GM19463 (cell line): ENCODE measurements at regions not wholly inside any gene's neighbourhood (a gene's known extent, or its start where the extent isn't known, plus 50 kb on each side); places are given as distances from the start of the nearest gene placed in this dataset.

ENCODE experiments used
- ATAC-seq: cut with Tn5 transposase; IDR thresholded peaks from one replicate; pipeline ENCODE4 v1.9.1; 2021; ENCODE audit warnings: mild to moderate bottlenecking, moderate library complexity; ENCODE audit not compliant: unreplicated experiment

DNA sequence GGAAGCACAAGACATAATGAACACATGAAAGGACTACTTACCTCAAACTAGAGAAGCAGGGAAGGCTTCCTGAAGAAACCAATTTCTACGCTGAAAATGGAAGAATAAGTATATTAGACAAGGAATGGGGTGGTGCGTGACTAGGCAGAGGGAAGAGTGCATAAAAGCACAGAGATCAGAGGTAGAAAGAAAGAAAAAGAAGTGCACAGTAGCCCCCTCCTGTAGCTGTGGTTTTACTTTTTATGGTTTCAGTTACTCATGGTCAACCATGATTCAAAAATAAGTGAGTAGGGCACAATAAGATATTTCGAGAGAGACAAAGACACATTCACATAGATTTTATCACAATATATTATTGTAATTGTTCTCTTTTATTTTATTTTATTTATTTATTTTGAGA, 934.5 kb upstream of the INTU start:
- no peak for ATAC-seq

DNA sequence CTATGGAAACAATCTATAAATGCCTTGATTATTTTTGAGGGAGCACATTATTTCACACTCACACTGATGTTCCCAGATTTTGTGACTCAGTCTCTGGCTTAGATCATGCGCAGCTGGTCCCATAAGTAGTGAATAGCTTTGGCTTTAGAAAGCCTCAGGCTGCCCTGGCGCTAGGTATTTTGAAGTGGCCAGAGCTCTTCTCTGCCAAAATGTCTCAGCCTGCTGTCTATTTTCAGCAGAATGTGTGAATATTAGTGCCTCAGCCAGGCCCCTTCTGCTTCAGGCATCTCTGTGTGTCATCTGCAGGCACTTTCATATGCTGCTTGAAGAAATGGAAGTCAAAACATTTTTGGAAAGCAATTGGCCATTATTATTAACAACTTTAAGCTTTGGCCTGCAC, 931.0 kb upstream of the INTU start:
- ATAC-seq, result no peak

DNA sequence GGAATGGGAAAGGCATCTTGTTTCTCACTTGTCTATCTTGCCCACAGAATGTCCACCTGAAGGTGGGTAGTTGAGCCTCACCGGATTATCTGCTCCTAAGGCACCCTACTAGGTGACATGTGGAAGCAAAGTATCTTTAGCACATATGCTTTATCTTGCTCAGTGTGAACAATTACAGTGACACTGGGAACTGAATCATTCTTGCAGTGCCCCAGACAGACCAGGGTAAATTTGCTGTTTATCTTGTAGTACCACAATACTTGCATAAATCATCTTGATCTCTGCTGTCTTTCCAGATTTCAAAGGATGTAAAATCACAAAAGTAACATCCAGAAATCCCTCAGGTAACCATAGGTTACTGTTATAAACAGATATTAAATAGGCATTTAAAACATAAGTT, 930.0 kb upstream of the INTU start:
- no peak for ATAC-seq

DNA sequence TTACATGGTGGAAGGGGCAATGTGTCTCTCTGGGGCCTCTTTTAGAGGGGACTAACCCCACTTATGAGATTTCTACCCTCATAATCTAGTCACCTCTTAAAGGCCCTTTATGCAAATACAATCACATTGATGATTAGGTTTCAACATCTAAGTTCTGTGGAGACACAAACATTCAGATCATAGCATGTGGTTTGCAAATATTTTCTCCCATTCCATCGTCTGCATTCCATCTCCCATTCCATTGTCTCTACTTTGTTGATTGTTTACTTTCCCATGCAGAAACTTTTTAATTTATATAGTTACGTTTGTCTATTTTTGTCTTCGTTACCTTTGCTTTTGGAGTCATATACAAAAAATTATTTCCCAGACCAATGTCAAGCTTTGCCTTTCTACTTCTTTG, 927.5 kb upstream of the INTU start:
- ATAC-seq, result no peak

DNA sequence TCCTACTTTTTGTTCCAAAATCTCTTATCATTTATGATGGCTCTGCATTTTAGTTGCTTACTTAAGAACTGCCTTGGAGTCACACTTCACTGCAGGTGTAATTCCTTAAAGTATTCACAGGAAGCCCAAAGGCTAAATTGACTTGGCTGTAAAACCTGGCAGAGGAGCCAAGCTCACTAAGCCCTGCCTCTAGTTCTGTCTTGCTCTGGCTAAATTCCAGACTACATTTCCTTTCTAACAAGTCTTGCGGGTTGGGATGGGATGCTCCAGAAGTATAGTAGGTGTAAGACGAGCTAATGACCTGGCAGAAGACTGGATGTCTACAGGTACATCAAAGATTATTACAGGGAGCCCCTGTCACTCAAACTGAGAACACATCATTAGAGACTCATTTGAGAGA, 924.0 kb upstream of the INTU start:
- ATAC-seq, result no peak

GRCh38 chr4:126710935-126711334, 921.8 kb upstream of the INTU start:
- ATAC-seq, result no peak

DNA sequence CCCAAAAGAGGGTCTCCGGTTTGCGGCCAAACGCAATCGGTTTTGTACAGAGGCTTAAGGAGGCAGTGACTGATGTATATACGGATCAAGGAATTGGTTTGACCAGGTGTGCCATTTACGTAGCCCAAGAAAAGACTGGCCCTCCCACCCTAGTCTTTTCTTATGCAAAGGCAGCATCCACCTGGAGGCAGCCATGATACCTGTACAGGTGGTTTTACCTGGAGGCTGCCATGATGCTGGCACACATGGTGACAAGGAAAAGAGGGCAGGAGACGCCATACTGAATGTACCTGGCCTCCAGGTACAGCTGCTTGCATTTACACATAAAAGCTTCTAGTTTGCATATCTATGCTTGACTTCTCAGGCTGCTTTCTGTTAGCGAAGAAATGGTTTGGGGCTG, 917.7 kb upstream of the INTU start:
- no peak for ATAC-seq

DNA sequence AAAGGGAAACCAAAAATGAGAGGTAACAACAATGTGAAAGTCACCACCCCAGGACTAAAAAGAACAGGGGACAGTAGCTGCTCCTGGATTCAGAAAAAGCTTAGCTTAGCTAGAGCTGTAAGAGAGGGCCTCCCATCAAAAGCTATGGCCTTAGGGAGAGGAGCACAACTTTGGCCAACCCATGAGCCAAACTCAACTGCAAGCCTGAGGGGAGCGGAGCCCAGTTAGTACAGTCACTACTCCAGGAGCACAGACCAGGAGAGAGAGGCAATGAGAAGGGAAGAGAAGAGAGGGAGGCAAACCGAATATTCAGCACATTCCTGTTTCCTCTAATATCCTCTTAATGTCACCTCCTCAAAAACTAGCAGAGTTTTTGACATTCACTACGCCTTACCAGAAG, 917.1 kb upstream of the INTU start:
- ATAC-seq, result no peak

DNA sequence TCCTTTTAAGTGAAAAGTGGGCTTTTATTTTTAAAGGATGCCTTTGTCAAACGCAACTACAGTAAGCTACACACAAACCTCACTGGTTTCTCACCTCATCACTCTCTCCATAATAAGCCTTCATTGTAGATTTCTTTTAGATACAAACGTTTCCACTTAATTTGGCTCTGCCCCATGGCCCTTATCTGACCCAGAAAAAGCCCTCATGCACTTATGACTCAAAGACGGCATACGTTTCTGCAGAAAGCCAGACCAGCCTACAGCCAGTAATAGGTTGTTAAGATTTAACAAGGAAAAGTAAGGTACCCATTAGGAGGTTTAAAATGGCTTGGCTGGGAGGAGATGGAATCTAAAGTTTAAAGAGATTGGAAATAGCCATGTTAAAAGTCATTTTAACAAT, 914.6 kb upstream of the INTU start:
- no peak for ATAC-seq

GRCh38 chr4:126719852-126720251, 912.9 kb upstream of the INTU start:
- no peak for ATAC-seq

DNA sequence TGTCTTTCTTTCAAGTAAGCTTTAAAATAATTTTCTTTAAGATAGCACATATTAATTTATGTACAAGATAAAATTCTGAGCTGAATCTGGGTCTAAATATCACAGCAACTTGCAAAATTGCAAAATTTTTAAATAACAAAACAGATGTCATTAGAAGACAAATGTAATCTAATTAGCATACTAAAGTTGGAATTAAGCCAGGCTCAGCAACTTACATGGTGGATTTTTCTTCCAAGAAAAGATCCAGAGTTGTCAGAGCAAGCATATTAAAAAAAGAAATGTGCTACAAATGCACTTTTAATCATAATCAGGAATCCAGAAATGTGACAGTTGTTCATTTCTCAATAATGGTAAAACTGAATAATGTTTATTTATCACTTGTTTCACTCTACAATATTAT, 906.9 kb upstream of the INTU start:
- ATAC-seq, result no peak

GRCh38 chr4:126727461-126727860, 905.3 kb upstream of the INTU start:
- no peak for ATAC-seq

GRCh38 chr4:126731062-126731461, 901.7 kb upstream of the INTU start:
- no peak for ATAC-seq

- no peak for ATAC-seq
Observed at GRCh38 chr4:126733301-126733700, 899.5 kb upstream of the INTU start.

GRCh38 chr4:126734465-126734864, 898.3 kb upstream of the INTU start:
- no peak for ATAC-seq

- ATAC-seq, result no peak
Observed at GRCh38 chr4:126735294-126736132, 897.2 kb upstream of the INTU start.

- no peak for ATAC-seq
Observed at GRCh38 chr4:126736133-126736518, 896.6 kb upstream of the INTU start.

DNA sequence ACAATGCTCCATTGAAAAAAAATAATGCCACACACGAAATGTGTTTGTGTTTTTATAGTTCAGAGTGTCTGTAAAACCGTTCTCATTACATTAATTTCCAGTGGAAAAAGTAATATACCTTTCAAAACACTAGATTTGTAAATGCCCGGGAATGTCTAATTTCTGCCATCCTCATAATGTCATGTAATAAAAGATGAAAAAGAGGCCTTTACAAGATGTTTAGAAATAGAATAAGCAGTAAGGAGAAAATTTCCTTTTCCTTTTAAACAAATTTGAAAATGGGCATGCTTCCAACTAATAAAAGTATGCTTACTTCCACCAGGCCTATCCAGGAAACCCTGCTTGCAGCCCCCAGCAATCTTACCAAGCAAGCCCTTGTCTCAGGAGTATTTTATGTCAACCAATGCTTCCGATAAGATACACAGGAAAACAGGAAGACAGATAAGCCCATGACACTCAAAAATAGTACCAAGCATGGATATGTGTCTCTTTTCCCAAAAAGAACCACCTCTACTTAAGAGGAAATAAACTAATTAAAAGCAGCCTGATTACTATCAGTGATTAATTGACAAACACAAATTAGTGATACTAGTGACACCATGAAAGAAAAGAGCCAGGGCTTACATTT, 894.7 kb upstream of the INTU start:
- no peak for ATAC-seq

- no peak for ATAC-seq
Observed at GRCh38 chr4:126738527-126738923, 894.2 kb upstream of the INTU start.

DNA sequence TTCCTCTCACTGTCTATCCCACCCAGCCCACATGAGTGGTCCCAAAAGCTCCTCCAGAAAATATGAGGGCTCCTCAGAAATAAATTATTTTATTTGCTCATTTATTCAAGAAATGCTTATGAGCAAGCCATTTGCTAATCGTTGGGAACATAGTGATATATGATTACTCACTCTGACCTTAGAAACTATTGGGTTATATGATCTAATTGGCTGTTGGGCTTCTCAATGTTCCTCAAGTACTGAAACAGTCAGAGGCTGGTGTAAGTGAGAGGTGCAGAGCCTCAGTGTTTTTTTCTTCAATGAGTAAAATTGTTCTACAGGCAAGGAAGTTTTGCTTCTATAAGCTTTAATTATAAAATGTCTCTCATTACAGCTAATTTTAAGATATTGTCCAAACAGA, 893.8 kb upstream of the INTU start:
- no peak for ATAC-seq

- ATAC-seq, result no peak
Observed at GRCh38 chr4:126740687-126741086, 892.1 kb upstream of the INTU start.

GRCh38 chr4:126742048-126742447, 890.7 kb upstream of the INTU start:
- peak; percentile 84 for ATAC-seq

DNA sequence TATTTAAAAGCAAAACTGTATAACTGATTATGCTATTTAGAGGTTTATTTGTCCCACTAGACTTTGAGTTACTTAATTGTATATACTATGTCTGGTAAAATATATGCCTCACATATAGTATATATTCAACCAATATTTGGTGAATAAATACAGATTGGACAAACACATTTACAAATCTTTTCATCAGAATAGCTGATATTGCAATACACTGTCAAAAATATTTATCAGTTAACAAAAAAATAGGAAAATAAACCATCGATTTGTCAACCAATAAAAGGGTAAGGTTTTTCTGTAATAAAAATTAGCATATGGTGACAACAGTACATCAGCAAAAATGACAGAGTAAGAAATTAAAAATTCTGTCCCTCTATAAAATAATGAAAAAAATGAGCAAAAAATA, 889.9 kb upstream of the INTU start:
- no peak for ATAC-seq
